PC-3 (cell line): ENCODE measurements at regions not wholly inside any gene's neighbourhood (a gene's known extent, or its start where the extent isn't known, plus 50 kb on each side); places are given as distances from the start of the nearest gene placed in this dataset.

Experiments used
- ATAC-seq: fragments of 200-7000 bp; cut with Tn5 transposase; 2 replicates; pipeline ENCODE4 v1.9.1; 2020; ENCODE audit warnings: mild to moderate bottlenecking, moderate library complexity
- BruUV-seq: library from RNA; stranded (reverse); fragments of 400-500 nt; replicated peaks from 2 replicates; lab custom pipeline; 2021; lab: Mats Ljungman, UMichigan
- CTCF ChIA-PET: fragments of 300-600 bp; sonication (Branson Sonifier 250); formaldehyde crosslinking; loops from one replicate; lab custom pipeline; 2022; ENCODE audit warnings: antibody characterized with exemption; lab: Charles Lee
- POLR2A ChIA-PET: fragments of 300-600 bp; sonication (Branson Sonifier 250); formaldehyde crosslinking; loops from one replicate; lab custom pipeline; 2022; ENCODE audit warnings: antibody characterized with exemption; ENCODE audit not compliant: unreplicated experiment; lab: Charles Lee
- DNase-seq: peaks from one replicate; pipeline ENCODE4 v3.0.0-alpha.2; 2015
- H2AFZ ChIP-seq: fragments of 300-600 bp; sonication (generic); 2 replicates; pipeline ENCODE4 v1.6.0; 2016; ENCODE audit warnings: antibody characterized with exemption, low read length
- H3F3A ChIP-seq: fragments of 300-600 bp; sonication (generic); one replicate; pipeline ENCODE4 v1.6.0; 2017; ENCODE audit warnings: antibody characterized with exemption, low read length, control low read depth, mild to moderate bottlenecking; ENCODE audit not compliant: unreplicated experiment
- H3K27ac ChIP-seq: fragments of 300-600 bp; sonication (generic); 2 replicates; pipeline ENCODE4 v1.5.1; 2016; ENCODE audit warnings: mild to moderate bottlenecking, low read length
- H3K27me3 ChIP-seq: fragments of 300-600 bp; sonication (generic); 2 replicates; pipeline ENCODE4 v1.6.1; 2016; ENCODE audit warnings: low read length, mixed read lengths
- H3K36me3 ChIP-seq: fragments of 300-600 bp; sonication (generic); 2 replicates; pipeline ENCODE4 v1.6.1; 2016; ENCODE audit warnings: low read depth, mixed run types, low read length, mixed read lengths
- H3K4me1 ChIP-seq: fragments of 300-600 bp; sonication (generic); 2 replicates; pipeline ENCODE4 v1.5.1; 2016; ENCODE audit warnings: low read length; ENCODE audit not compliant: insufficient read depth
- H3K4me2 ChIP-seq: fragments of 300-600 bp; sonication (generic); 2 replicates; pipeline ENCODE4 v1.6.0; 2016; ENCODE audit warnings: low read length
- H3K4me3 ChIP-seq: fragments of 300-600 bp; sonication (generic); 2 replicates; pipeline ENCODE4 v1.5.1; 2016; ENCODE audit warnings: mild to moderate bottlenecking, low read length, mixed read lengths
- H3K79me2 ChIP-seq: fragments of 300-600 bp; sonication (generic); 2 replicates; pipeline ENCODE4 v1.6.1; 2017; ENCODE audit warnings: low read length, mixed read lengths
- H3K9ac ChIP-seq: fragments of 300-600 bp; sonication (generic); 2 replicates; pipeline ENCODE4 v1.6.0; 2016; ENCODE audit warnings: mild to moderate bottlenecking, low read length
- H3K9me2 ChIP-seq: fragments of 300-600 bp; sonication (generic); replicated peaks from 2 replicates; pipeline ENCODE4 v1.6.1; 2016; ENCODE audit warnings: mixed run types, low read length, mixed read lengths
- H3K9me3 ChIP-seq: fragments of 300-600 bp; sonication (generic); 2 replicates; pipeline ENCODE4 v1.6.1; 2016; ENCODE audit warnings: low read length, mixed read lengths
- H4K20me1 ChIP-seq: fragments of 300-600 bp; sonication (generic); 2 replicates; pipeline ENCODE4 v1.6.1; 2016; ENCODE audit warnings: low read length, mixed read lengths
- CTCF ChIP-seq: fragments of 300-600 bp; sonication (generic); conservative IDR thresholded peaks from 2 replicates; pipeline ENCODE4 v1.5.1; 2017; ENCODE audit warnings: antibody characterized with exemption, low read depth, mild to moderate bottlenecking, low read length
- EZH2 ChIP-seq: fragments of 300-600 bp; sonication (generic); IDR thresholded peaks from one replicate; pipeline ENCODE4 v1.6.1; 2017; ENCODE audit warnings: antibody characterized with exemption, mild to moderate bottlenecking, low read length; ENCODE audit not compliant: unreplicated experiment
- EZH2phosphoT487 ChIP-seq: fragments of 300-600 bp; sonication (generic); IDR thresholded peaks from 2 replicates; pipeline ENCODE4 v1.6.1; 2018; ENCODE audit warnings: mild to moderate bottlenecking, antibody characterized with exemption, low read length, borderline replicate concordance
- intact Hi-C: fragments of 100-400 bp; cut with micrococcal nuclease; formaldehyde crosslinking; loops from 2 replicates; pipeline ENCODE4 v1.9.0; 2023

- BruUV-seq = no TSS peak
- intact Hi-C loops = no loop called here
- Histone ChIP-seq H3K79me2 (no peaks in the 10 kb centered on the region), H3F3A (no peaks in the 10 kb centered on the region), H4K20me1 (no peaks in the 10 kb centered on the region), H3K9ac (no peak overlapping the region), H3K27ac (no peak overlapping the region), H3K27me3 (no peaks in the 10 kb centered on the region), H3K4me1 (no peaks in the 10 kb centered on the region), H3K4me3 (no peak overlapping the region), H3K4me2 (no peak overlapping the region), H3K9me2 (no peaks in the 10 kb centered on the region), H2AFZ (no peak overlapping the region), H3K36me3 (no peaks in the 10 kb centered on the region), H3K9me3 (no peaks in the 10 kb centered on the region)
- no peak for DNase-seq
- TF ChIP-seq EZH2phosphoT487 (no peak), CTCF (no peak), EZH2 (no peak)
- ChIA-PET CTCF (no interaction called here), POLR2A (no interaction called here)
- ATAC-seq = no peak
Measured at GRCh38 chr6:132079286-132079685, 128.1 kb upstream of the CCN2 start.

- Histone ChIP-seq H3K4me1 (no peaks in the 10 kb centered on the region), H3K4me2 (no peak overlapping the region), H4K20me1 (no peaks in the 10 kb centered on the region), H3K9me3 (no peaks in the 10 kb centered on the region), H3K27ac (no peak overlapping the region), H3K36me3 (no peaks in the 10 kb centered on the region), H3K79me2 (no peaks in the 10 kb centered on the region), H3K4me3 (no peak overlapping the region), H3K27me3 (no peaks in the 10 kb centered on the region), H2AFZ (no peak overlapping the region), H3F3A (no peaks in the 10 kb centered on the region), H3K9me2 (no peaks in the 10 kb centered on the region), H3K9ac (no peak overlapping the region)
- intact Hi-C loops = no loop called here
- CTCF ChIA-PET = no interaction called here
- DNase-seq (no peak), ATAC-seq (no peak)
- no peak for TF ChIP-seq EZH2phosphoT487
- no peak for TF ChIP-seq CTCF
- no peak for TF ChIP-seq EZH2
- BruUV-seq = no TSS peak
- POLR2A ChIA-PET = no interaction called here
Measured at GRCh38 chr6:132076452-132076851, 125.3 kb upstream of the CCN2 start.

GRCh38 chr6:132072831-132073230 is 121.7 kb upstream of the CCN2 start:
- DNase-seq (no peak), ATAC-seq (no peak)
- no peaks in the 10 kb centered on the region for H3K9me3 ChIP-seq
- H3K9ac ChIP-seq = no peak overlapping the region
- H3K27me3 ChIP-seq = no peaks in the 10 kb centered on the region
- H2AFZ ChIP-seq = no peak overlapping the region
- H3K9me2 ChIP-seq = no peaks in the 10 kb centered on the region
- H4K20me1 ChIP-seq = no peaks in the 10 kb centered on the region
- H3K79me2 ChIP-seq = no peaks in the 10 kb centered on the region
- H3F3A ChIP-seq = no peaks in the 10 kb centered on the region
- no TSS peak for BruUV-seq
- no peaks in the 10 kb centered on the region for H3K4me1 ChIP-seq
- no peak overlapping the region for H3K4me3 ChIP-seq
- ChIA-PET CTCF (no interaction called here), POLR2A (interaction anchor here (0.7 kb wide), 1 partner anchor 306 kb away, joined by 5 read pairs; no protein-coding TSS in a partner anchor)
- no peaks in the 10 kb centered on the region for H3K36me3 ChIP-seq
- no peak overlapping the region for H3K27ac ChIP-seq
- no peak for TF ChIP-seq CTCF
- TF ChIP-seq EZH2phosphoT487 = no peak
- TF ChIP-seq EZH2 = no peak
- intact Hi-C loops = no loop called here
- no peak overlapping the region for H3K4me2 ChIP-seq
